NCI-H82 (cell line): ENCODE measurements at regions not wholly inside any gene's neighbourhood (a gene's known extent, or its start where the extent isn't known, plus 50 kb on each side); places are given as distances from the start of the nearest gene placed in this dataset.
"Not testable (repeated sequence)": the region's sequence is repeated elsewhere in the genome, so short reads cannot be mapped to it uniquely, and the experiment has no call there.

ENCODE experiments used
- DNase-seq: peaks from one replicate; lab custom pipeline; 2025; lab: John Stamatoyannopoulos, UW

GRCh38 chr15:35282965-35283496 lies 197.9 kb upstream of the NANOGP8 start:
- DNase-seq, result no peak

DNA sequence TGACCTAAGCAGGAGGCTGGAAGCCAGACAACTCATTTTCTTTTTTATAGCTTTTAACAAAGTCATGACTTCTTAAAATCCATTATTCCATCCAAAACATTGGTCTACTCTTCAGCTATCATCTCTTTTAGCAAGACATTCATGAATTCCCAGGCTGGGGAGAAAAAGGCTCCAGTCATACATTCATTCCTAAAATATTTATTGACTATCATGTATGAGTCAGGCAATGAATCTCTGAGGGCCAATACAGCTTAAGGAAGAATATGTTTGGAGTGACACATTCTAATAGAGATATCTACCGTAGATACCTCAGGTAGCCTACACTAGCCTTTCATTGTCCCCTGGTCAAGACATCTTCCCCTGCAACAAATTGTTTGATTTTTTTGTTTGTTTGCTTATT lies 196.4 kb upstream of the NANOGP8 start:
- DNase-seq, result no peak

- DNase-seq, result no peak
Measured at GRCh38 chr15:35279811-35280210, 194.7 kb upstream of the NANOGP8 start.

DNA sequence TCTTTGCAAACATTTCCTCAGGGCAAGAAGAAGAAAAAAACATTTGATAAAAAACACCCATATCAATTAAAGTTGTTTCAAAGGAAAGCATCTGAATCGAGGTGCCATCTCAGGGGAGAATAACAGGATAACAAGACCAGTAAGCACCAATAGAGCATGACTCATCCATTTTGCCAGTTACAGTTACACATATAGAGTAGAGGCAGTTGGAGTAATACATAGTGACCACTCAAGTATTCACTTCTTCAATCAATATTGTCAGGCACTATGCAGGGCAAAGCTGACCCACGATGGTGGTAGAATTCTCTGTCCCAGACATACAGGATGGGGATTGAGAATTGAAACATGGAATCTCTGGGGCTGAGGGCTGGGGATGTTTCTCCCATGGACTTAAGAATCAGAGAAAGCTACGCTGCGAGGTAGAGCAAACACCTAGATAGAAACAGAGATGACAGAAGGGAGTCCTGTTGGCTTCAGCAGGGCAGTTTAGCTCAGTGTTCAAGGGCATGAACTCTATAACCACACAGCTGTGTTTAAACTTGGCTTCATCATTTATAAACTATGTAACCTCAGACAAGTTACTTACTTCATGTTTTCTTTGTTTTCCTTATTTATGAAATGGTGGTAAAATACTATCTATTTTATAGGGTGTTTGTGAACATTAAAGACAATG lies 186.4 kb upstream of the NANOGP8 start:
- DNase-seq, result peak; percentile 6

GRCh38 chr15:35260941-35261340 lies 175.8 kb upstream of the NANOGP8 start:
- DNase-seq, result no peak

DNA sequence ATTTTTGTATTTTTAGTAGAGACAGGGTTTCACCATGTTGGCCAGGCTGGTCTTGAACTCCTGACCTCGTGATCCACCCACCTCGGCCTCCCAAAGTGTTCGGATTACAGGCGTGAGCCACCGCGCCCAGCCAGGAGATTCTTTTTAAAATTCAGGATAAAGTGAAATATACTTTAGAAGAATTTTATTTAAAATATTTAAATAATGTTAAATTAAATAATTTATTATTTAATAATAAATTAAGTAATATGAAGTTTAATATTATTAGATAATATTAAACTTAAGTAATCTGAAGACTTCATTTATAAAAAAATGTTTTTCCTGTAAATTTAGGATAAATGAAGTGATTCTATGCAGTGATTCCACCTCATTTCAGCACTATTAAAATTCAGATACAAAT lies 175.2 kb upstream of the NANOGP8 start:
- DNase-seq, result not testable (repeated sequence)

GRCh38 chr15:35256551-35256950 lies 171.5 kb upstream of the NANOGP8 start:
- DNase-seq, result no peak

DNA sequence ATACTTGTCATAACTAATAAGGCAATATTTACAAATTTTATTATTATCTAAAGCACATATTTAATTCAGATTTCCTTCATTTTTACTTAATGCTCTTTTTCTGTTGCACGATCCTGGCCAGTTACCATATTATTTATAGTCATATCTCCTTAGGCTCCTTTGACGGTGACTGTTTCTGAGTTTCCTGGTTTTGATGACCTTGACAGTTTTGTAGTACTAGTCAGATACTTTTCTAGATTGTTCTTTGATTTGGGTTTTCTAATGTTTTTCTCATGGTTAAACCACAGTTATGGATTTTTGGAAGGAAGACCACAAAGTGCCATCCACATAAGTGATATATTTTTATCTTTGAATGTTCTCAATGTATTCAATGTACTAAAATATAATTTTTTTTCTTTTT lies 171.0 kb upstream of the NANOGP8 start:
- DNase-seq, result no peak

DNA sequence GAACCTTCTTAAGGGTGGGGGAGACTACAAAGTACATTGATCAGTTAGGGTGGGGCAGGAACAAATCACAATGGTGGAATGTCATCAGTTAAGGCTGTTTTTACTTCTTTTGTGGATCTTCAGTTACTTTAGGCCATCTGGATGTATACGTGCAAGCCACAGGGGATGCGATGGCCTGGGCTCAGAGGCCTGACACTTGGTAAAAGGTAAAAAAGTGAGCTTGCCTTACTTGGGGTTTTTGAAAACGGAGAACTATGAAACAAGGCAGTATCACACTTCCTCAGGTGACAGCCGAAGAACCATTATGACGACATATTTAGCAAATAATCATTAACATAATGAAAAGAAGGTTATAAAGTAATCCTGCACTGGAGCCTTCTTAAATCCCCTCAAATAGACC lies 169.8 kb upstream of the NANOGP8 start:
- DNase-seq, result not testable (repeated sequence)

DNA sequence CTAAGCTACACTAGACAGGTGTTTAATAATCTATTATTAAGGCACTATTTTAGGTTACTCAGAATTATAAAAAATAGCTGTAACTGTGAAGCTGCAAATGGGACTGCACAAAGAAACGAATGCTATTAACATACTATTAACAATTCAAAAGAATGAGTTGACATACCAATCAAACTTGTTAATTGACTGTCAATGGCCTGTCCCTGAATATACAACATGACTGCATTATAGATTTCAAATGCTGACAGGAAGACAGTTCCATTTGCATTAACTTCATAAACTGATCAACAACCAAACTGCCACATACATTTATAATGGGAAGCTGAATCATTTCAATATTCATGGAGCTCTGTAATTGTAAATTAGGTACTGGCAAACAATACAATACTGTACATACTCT lies 169.0 kb upstream of the NANOGP8 start:
- DNase-seq, result no peak

DNA sequence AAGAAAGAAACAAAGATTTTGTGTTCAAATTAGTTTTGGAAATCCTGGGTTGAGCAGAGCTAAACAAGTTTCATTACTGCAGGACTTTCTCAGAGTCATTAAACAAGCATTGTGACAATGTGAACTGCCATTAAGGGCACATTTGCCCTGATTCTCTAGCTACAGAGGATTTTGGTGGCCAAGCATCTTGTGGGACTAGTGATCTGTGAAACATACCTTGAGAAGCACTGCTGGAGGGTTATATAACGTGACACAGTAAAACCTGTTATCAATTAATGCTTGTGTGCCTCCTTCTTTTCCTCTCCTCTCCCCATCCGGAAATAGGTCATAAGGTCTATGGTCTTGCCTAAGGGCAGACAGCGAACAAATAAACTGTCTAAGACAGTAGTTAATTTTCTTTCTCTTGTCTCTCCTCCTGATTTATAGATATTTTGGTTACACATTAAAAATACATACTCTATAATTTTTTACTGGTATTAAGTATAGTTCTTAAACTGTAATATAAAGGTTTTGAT lies 167.3 kb upstream of the NANOGP8 start:
- DNase-seq, result no peak

DNA sequence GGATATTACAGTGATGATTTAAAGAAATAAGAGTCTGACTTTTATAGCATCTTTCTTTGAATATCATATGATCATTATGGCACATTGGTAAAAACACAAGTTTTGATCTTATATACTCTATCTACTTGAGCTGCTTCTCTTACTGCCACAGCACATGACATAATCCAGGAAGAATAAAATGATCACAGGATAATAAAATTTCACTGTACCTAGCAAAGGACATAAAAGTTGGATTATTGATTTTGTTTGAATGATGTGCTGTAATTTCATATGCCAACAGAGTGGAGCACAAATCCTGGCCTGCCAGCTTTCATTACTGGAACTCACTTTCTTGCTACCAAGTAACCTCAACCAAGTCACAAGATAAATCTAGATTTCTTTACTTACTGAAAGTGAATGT lies 162.1 kb upstream of the NANOGP8 start:
- DNase-seq, result no peak

DNA sequence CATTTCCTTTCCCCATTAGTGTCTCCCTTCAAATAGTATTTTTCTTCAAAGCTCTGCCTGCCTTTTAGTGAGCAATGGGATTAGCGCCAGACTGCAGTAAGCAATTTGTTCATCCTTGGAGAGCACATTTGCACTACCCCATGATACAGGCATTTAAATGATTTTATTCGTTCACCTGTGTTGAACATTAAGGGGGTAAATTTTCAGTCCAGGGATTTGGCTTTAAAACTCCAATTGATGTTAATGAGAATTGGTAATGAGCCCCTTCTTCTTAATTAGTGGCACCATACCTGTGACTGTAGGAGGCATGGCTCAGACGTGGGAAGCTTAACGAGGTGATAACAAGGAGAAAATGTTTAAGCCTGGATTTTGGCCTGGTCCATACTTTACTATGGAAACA lies 161.4 kb upstream of the NANOGP8 start:
- DNase-seq, result no peak

DNA sequence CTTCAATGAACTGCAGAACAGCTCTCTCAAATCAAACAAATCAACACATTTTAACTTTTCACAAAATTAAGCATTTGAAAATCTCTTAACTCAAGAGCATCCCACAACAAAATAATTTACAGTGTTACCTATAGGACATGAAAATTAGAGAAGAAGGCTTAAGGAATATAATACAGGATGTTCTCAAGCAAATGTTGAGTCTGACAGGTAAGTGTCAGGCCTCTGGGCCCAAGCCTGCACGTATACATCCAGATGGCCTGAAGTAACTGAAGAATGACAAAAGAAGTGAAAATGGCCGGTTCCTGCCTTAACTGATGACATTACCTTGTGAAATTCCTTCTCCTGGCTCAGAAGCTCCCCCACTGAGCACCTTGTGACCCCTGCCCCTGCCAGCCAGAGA lies 160.6 kb upstream of the NANOGP8 start:
- DNase-seq, result not testable (repeated sequence)

GRCh38 chr15:35244227-35244626 lies 159.1 kb upstream of the NANOGP8 start:
- DNase-seq, result no peak

GRCh38 chr15:35243758-35244157 lies 158.7 kb upstream of the NANOGP8 start:
- DNase-seq, result no peak

GRCh38 chr15:35239693-35240092 lies 154.6 kb upstream of the NANOGP8 start:
- not testable (repeated sequence) for DNase-seq

GRCh38 chr15:35238448-35238847 lies 153.4 kb upstream of the NANOGP8 start:
- DNase-seq, result not testable (repeated sequence)

GRCh38 chr15:35229085-35229484 lies 144.0 kb upstream of the NANOGP8 start:
- DNase-seq, result no peak

- DNase-seq, result peak; percentile 3
Measured at GRCh38 chr15:35218215-35218614, 133.1 kb upstream of the NANOGP8 start.

DNA sequence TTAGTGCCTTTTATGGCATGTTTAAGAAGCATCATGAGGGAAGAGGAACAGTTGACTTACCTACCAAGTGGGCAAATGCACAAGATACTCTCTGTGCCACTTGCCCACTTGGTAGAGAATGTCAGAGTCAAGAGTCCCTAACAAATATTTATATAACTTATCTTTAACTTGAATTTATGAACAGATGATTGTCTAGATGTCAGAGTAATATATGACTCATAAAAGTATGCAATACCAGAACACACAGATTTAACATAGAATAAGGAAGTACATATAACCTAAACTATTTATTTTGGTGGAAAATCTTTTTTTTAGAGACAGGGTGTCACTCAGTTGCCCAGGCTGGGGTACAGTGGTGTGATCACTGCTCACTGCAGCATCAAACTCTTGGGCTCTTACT lies 130.0 kb upstream of the NANOGP8 start:
- DNase-seq, result no peak

DNA sequence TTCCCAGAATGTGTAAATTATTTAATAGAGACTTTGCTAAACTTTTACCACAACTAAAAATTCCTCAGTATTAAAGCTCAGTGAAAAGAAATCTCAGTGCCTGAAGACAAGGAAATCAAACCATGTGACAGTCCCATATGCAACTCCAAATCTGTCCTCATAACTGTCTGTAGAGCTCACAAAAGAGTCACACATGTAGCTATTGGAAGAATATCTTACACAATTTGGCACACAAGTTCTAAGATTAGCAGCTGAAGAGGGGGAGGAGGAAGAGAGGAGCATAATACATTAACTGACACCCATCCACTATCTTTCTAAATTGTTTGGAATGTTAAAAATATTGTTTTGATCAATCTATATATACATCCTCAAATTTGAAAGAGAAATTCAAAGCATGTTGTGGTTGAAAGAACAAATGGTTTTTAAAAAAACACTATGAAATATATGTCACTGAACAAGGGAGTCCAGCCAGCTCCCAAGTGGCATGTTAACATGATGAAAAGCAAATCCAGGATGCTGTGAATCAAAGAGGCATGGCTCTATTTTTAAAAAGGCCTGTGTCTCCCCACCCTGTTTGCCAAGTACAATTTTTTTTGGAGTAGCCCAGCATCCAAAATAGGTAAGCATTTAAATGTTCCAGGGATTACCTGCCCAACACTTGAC lies 126.3 kb upstream of the NANOGP8 start:
- DNase-seq, result no peak

- no peak for DNase-seq
Measured at GRCh38 chr15:35210370-35210769, 125.3 kb upstream of the NANOGP8 start.
